ENCODE measurements at regions not wholly inside any gene's neighbourhood (a gene's known extent, or its start where the extent isn't known, plus 50 kb on each side); places are given as distances from the start of the nearest gene placed in this dataset.

GRCh38 chr14:97095269-97095668 is 298.1 kb downstream of the VRK1 start (continued):
- TF ChIP-seq MAX (IDR thresholded peaks at IDR 0.05; ENCODE audit: low read depth) (no peak), JUND (IDR thresholded peaks at IDR 0.05) (no peak), SMC3 (IDR thresholded peaks at IDR 0.05; ENCODE audit: low read depth, low read length) (no peak), CTCF (IDR thresholded peaks at IDR 0.05) (no peak), EZH2phosphoT487 (IDR thresholded peaks at IDR 0.05; ENCODE audit: borderline replicate concordance, low read depth) (no peak), RCOR1 (IDR thresholded peaks at IDR 0.05; ENCODE audit: low read length) (no peak)

- H3K27ac ChIP-seq (ENCODE audit: low read depth in 2 of 2, low read length in 1 of 2) = no peak overlapping the region
- no peak overlapping the region for H3K4me2 ChIP-seq
- no peaks in the 10 kb centered on the region for H3K36me3 ChIP-seq (replicated peaks in 1 of 2; ENCODE audit: control insufficient read depth in 1 of 2, insufficient read depth in 2 of 2, low read length in 1 of 2)
- no peaks in the 10 kb centered on the region for H3K79me2 ChIP-seq (ENCODE audit: insufficient read depth)
- CTCF ChIA-PET = no interaction called here
- no peaks in the 10 kb centered on the region for H3K9me3 ChIP-seq
- H3K4me1 ChIP-seq (ENCODE audit: control insufficient read depth in 1 of 2, insufficient read depth in 2 of 2, low read depth in 1 of 2, low read length in 1 of 2) = no peaks in the 10 kb centered on the region
- no peaks in the 10 kb centered on the region for H3K27me3 ChIP-seq (ENCODE audit: insufficient read depth)
- TF ChIP-seq SMC3 (IDR thresholded peaks at IDR 0.05; ENCODE audit: low read depth, low read length) = no peak
- no peak for TF ChIP-seq PBX3 (IDR thresholded peaks at IDR 0.05)
- TF ChIP-seq YY1 (IDR thresholded peaks at IDR 0.05; ENCODE audit: low read depth) = no peak
- TF ChIP-seq, protein P1, sequence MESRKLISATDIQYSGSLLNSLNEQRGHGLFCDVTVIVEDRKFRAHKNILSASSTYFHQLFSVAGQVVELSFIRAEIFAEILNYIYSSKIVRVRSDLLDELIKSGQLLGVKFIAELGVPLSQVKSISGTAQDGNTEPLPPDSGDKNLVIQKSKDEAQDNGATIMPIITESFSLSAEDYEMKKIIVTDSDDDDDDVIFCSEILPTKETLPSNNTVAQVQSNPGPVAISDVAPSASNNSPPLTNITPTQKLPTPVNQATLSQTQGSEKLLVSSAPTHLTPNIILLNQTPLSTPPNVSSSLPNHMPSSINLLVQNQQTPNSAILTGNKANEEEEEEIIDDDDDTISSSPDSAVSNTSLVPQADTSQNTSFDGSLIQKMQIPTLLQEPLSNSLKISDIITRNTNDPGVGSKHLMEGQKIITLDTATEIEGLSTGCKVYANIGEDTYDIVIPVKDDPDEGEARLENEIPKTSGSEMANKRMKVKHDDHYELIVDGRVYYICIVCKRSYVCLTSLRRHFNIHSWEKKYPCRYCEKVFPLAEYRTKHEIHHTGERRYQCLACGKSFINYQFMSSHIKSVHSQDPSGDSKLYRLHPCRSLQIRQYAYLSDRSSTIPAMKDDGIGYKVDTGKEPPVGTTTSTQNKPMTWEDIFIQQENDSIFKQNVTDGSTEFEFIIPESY (IDR thresholded peaks at IDR 0.05; ENCODE audit: borderline replicate concordance, low read depth) = no peak
- TF ChIP-seq RAD21 (IDR thresholded peaks at IDR 0.05; ENCODE audit: low read length) = no peak
- no peak for TF ChIP-seq CTCF (IDR thresholded peaks at IDR 0.05)
- no peak for TF ChIP-seq FOXM1 (IDR thresholded peaks at IDR 0.05; ENCODE audit: low read depth)
- TF ChIP-seq ELF1 (IDR thresholded peaks at IDR 0.05) = no peak
- no peak for TF ChIP-seq EP300 (IDR thresholded peaks at IDR 0.05; ENCODE audit: borderline replicate concordance in 1 of 2, low read depth in 1 of 2, low read length in 1 of 2)
- TF ChIP-seq GABPA (IDR thresholded peaks at IDR 0.05; ENCODE audit: low read depth) = no peak
- no peak for TF ChIP-seq EZH2phosphoT487 (IDR thresholded peaks at IDR 0.05; ENCODE audit: borderline replicate concordance, low read depth)
- no peak for TF ChIP-seq TAF1 (IDR thresholded peaks at IDR 0.05; ENCODE audit: borderline replicate concordance, low read depth, low read length)
- no peak overlapping the region for H3K9ac ChIP-seq
- no peaks in the 10 kb centered on the region for H3K9me2 ChIP-seq
- no peaks in the 10 kb centered on the region for H3F3A ChIP-seq (replicated peaks; ENCODE audit: insufficient read depth)
- POLR2A ChIA-PET = no interaction called here
- DNase-seq = no peak
- 4% methylated on average over 3 of the region's 3 CpGs for WGBS (ENCODE audit: low lambda C conversion rate)
- H4K20me1 ChIP-seq (ENCODE audit: insufficient read depth) = no peaks in the 10 kb centered on the region
- no peak overlapping the region for H2AFZ ChIP-seq (ENCODE audit: low read depth)
- no peak overlapping the region for H3K4me3 ChIP-seq (ENCODE audit: low read depth in 2 of 2, low read length in 1 of 2)
These were observed 300.1 kb downstream of the VRK1 start for GRCh38 chr14:97097296-97097695.

Measured in SK-N-SH (cell line).